GM19035 (cell line): ENCODE measurements at regions not wholly inside any gene's neighbourhood (a gene's known extent, or its start where the extent isn't known, plus 50 kb on each side); places are given as distances from the start of the nearest gene placed in this dataset.
A peak's percentile ranks its signal among the peaks of the same experiment; 100 is the strongest.

Experiments used
- ATAC-seq: cut with Tn5 transposase; IDR thresholded peaks from one replicate; pipeline ENCODE4 v1.9.1; 2021; ENCODE audit not compliant: unreplicated experiment

DNA sequence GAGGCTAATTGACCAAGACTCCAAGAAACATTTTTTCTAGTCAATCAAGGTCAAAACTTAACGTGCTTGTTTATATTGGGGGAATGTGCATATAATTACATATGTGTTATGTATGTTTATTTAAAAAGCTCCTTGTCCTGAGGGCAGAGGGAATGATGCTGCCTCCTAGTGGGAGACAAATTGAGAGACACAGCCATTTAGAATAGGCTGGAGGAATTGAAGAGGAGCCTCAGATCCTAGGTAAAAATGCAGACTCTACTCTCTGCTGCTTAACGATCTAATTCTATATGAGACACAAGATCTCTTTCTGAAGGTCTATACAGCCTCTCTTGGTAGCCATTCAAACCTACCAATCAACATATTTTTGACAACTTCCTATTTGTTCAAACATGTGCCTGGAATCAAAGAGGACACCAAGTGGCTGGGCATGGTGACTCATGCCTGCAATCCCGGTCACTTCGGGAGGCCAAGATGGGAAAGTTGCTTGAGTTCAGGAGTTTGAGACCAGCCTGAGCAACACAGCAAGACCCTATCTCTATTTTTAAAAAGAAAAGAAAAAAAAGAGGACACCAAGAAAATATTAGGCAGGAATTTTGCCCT, 136.6 kb upstream of the ZNF648 start:
- ATAC-seq, result no peak

DNA sequence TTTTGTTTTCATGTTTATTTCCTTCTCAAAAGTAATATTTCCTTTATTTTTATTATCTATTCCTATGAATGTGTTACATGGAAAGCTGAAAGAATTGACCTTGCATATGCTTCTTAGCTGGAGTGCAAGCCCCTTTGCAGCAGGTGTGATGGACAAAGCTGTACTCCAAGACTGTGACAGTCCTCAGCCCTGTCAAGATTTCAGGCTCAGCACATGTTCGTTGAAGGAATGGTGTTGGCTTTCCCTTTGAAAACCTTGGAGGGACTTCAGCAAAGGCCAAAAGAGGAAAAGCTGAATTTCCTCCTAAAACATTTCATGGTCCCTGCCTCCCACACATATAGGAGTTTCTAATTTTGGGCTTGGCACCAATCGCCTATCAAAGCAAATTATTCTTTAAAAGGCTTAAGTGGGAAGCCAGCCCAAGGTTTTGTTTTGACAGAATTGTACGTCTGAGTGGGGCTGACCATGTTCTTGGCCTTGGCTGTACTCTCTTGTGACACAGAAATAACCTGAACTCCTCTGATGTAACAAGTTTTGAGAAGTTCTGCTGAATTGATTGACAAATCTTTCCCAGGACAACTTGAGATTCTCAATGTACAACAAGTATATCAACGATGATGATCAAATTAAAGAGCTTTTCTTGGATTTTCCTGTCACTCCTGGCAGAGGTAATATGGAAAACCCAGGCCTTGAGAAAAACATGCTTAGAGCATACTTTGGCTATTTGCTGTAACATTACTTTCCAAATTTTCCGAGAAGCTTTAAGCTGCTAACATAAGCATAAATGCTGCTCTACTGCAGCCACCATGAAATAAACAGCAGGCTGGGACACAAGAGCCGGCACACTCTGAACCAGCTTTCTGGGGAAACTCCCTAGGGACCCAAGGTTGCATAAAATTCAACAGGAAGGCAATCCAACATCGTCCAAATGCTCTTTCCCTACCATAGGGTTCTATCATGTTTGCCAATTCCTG, 135.7 kb upstream of the ZNF648 start:
- no peak for ATAC-seq

DNA sequence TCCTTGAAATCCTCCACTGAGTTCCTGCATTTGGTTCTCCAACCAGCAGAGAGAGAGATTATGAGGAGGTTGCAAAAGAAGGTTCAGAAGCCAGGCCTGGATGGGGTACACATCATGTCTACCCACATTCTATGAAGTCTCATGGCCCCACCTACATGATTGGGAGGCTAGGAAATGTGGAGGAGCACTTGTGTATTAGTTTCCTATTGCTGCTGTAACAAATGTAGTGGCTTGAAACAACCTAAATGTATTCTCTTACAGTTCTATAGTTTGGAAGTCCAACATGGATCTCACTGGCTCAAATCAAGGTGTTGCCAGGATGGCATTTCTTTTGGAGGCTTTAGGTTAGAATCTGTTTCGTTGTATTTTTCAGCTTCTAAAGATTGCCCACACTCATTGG, 134.2 kb upstream of the ZNF648 start:
- no peak for ATAC-seq

DNA sequence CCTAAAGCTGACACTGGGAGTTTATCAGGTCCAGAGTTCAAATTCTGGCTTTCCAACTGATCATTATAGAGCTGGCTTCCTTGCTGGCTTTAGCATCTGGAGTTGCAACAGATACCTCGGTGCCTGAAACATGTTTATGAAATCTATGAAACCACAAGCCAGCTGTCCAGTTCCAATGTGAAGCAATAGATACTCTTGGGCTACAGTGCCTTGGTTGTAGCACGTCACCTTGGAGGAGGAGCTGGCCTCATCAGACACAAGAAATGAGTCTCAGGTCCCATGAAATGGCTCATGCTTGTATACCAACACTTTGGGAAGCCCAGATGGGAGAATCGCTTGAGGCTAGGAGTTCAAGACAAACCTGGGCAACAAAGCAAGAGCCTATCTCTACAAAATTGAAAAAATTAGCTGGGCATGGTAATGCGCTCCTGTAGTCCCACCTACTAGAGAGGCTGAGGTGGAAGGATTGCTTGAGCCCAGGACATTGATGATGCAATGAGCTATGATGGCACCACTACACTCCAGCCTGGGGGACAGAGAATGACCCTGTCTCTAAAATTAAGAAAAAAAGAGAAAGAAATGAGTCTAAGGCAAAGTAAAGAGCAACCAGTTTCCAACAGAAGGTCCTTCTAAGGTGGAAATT, 132.5 kb upstream of the ZNF648 start:
- no peak for ATAC-seq

DNA sequence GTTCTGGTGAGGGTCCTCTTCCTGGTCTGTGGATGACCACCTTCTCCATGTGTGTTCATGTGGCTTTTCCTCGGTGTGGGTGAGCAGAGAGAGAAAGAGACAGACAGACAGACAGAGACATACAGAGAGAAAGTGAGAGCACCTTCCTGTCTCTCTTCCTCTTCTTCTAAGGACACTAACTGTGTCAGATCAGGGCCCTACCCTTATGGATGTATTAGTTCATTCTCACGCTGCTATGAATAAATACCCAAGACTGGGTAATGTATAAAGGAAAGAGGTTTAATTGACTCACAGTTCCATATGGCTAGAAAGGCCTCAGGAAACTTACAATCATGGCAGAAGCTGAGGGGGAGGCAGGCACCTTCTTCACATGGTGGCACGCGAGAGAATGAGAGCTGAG, 131.5 kb upstream of the ZNF648 start:
- no peak for ATAC-seq

DNA sequence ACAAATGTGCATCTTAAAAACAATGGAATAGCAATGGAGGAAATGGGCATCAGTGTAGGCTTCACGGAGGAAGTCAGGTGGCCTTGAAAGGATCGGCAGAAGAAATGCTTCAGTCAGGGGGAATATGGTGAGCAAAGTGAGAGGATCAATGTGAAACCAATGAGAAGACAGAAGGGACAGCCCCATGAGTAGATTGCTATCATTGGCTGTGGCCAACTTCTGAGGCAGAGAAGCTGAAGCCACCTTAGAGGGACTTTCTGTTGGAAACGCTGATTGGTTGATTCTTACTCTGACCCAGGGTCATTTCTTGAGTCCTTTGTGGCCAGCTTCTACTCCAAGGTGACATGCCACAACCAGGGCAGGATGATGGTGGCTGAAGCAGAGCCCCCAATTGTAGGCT, 130.7 kb upstream of the ZNF648 start:
- ATAC-seq, result no peak

DNA sequence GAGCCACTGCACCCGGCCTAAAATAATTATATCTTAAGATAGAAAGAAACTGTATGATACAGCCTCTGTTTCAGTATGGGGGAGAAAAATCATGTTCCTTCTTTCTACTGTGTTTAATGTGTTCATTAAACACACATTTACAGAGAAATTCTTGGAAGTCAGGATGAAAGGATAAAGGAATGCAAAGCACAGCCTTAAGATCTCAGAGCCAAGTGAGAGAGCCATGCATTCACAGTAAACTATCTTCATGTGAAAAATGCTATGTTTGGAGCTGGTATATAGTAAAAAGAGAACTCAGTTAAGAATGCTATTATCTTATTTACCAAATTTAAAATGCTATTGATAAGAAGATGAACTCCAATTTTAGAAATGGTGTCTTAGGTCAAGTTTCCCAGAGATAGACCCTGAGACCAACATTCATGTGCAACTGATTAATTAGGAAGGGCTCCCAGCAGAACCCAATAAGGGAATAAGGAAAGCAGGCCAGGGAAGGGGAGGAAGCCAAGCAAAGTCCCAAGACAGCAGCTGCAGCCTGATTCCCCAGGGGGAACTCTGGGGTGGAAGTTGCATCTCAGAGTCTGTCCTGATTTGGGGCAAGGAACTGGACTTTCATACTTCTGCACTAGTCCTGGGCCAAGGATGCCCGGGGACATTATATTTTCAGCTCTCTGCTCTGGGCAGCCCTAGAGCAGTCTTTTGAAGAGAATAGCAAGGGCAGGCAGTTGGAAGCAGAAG, 130.0 kb upstream of the ZNF648 start:
- ATAC-seq, result no peak

DNA sequence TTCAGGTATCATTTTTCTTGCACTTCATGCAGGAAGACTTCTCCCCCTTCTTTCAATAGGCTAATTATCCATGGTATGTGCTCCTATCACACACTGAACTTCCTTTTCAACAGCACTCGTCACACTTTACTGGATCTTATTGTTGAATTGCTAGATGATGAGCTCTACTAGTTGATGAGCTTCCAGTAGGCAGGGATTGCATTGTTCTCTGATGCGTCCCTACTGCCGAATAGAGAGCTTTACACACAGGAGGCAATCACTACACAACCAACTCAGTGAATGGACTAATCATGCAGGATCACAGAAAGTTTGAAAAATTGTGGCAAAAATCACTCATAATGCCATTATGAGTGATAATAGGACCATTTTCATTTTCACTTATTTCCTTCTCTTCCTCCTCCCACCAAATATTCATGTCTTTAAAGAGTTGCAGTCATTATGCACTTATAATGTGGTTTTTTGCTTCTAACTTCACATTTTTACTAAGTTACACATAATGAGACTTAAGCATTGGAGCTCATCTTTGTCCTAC, 128.1 kb upstream of the ZNF648 start:
- ATAC-seq, result no peak

DNA sequence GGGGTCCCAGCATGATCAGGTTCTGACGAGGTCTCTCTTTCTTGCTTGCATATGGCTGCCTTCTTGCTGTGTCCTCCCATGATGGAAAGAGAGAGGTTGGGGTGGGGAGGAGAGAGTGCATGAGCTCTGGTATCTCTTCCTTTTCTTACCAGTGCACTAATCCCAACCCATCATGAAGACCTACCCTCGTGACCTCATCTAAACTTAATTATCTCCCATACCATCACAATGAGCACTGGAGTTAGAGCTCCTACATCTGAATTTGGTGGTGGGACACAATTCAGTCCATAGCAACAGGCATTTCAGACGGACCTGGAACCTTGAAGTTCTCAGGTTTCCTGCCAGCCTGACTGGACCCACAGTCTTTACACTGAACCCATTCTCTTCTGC, 125.2 kb upstream of the ZNF648 start:
- no peak for ATAC-seq

DNA sequence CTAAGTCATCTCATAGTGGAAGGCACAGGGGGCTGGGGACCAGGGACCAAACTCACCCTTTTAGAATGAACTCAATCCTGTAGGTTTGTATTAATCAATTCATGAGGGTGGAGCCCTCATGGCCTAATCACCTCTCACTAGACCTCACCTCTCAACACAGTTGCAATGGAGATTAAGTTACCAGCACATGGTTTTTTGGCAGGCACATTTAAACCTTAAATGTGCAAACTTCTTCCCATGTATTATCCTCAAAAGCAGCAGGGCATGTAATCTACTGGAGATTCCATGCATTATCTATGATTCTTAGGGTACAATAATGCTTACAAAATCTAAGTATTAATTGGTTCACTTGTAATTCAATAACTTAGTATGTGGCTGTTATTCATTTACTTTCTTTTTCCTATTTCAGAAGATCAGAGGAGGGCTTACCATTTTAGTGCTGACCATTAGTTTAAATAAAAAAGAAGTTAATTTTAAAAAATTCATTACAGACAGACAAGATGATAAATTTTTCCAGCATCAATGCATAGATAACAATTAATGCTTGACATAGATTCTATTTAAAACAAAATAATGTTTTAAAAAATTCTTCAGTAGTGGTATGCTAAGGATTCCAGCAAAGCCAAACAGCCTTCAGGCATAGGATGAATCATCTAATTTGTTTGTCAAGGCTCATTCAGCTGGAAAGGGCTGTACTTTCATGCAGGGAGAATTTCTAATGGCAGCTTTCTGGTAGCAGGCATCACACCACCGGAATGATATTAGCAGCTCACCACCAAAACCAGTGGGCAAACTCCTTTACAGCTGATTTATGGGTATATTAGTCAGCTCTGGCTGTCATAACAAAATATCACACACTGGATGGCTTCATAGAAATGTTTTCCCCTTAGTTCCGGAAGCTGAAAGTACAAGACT, 124.6 kb upstream of the ZNF648 start:
- ATAC-seq, result no peak

DNA sequence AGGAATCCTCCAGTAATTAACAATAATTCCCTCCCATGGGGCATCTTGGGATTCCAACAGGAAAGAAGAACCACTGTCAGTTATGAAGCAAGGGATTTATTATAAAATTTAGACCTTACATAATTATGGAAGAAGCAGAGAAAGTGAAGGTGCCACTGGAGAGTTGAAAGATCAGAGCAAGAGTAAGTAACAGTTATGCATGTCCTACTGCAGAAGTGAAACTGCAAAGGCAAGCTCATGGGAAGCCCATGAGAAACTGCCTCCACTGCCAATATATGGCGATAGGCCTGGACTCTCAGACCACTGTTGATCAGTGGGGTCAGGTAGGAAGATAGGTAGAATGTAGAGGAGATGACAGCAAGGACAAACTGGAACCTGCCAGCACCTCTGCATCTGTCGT, 123.6 kb upstream of the ZNF648 start:
- ATAC-seq, result no peak

DNA sequence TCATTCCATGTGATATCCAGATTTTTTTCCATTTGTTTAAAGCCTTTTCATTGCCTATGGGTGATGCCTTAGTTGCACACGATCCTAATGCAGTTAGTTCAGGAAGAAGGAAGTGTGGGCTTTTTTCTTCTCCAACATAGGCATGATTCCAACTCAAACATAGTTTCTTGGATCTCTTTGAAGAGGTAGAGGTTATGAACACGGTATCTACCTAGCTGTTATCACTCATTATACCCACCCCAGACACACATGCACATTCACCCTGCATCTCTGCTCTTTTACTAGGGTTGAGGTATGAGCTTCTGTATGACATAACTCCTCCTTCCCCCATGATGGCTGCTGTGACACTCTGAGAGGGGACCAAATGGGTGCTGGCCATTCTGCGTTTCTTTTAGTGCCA, 122.1 kb upstream of the ZNF648 start:
- ATAC-seq, result no peak

DNA sequence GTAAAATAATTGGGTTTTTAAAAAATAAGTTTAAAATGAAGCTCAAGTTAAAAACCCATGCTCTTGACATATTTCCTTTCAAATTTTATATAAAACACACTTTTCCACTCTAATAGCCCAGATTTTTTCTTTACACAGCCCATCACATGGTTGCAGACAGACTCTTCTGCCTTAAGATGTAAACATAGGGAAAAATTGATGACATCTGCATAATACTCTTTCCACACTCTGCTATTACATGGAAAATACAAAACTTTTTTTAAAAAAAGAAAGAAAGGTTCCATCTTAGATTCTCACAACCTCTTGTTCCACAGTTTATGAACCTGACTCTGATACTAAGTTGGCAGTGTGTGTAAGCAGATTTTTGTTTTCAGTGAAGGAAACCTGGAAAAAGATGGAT, 120.8 kb upstream of the ZNF648 start:
- ATAC-seq, result no peak

DNA sequence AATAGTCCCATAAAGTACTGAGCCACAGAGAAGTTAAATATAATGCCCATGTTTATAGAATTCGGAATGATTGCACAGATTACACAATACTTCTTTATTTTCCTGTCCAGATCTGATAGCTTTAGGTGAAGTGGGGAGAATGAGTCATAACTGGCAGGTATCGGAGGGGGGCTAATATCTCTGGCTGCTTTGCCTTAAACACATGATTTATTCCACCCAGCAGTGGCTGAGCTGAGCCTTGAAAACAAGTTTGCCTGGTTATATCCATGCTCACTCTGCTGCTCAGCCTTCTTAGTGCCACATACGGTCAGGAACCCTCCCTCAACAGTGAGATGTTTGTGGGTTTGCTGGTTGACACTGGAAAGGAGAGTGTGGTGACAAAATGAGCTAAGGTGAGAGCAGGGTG, 119.7 kb upstream of the ZNF648 start:
- ATAC-seq, result no peak

DNA sequence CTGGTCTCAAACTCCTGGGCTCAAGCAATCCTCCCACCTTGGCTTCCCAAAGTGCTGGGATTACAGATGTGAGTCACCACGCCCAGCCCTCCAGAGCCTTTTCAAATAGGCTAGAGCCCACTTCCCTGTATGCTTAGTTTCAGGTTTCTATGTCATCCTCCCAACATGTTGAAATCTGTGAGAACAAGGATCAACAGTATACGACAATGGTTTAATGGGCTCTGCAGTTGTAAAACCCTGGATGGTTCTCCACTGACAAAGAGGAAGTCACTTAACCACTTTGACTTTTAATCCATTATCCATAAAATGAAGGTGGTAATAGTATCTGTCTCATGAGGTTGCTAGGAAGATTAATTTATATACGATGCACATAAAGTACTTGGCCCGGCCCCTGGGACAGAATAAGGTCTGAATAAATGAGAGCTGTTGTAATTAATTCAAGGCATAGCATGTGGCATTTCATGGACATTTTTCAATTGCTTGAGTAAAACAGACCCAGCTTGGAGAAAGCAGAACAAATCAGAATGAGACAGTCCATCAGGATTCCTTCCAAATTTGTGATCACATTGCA, 113.9 kb upstream of the ZNF648 start:
- ATAC-seq, result no peak

DNA sequence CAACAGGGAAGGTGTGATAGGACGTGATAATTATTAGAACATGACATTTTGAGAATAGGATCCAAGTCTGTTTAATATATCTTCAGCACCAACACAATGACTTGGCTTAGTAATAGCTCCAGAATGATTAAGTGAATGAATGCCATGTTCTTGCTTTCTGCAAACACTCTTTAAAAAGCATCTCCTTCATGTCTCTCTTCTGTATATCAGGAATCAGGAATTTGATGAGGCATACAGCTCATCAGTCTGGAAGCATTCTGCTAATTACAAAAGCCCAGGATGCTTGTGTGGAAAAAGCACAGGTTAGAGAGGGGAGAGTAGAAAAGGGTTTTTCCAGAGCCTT, 113.0 kb upstream of the ZNF648 start:
- ATAC-seq, result no peak

DNA sequence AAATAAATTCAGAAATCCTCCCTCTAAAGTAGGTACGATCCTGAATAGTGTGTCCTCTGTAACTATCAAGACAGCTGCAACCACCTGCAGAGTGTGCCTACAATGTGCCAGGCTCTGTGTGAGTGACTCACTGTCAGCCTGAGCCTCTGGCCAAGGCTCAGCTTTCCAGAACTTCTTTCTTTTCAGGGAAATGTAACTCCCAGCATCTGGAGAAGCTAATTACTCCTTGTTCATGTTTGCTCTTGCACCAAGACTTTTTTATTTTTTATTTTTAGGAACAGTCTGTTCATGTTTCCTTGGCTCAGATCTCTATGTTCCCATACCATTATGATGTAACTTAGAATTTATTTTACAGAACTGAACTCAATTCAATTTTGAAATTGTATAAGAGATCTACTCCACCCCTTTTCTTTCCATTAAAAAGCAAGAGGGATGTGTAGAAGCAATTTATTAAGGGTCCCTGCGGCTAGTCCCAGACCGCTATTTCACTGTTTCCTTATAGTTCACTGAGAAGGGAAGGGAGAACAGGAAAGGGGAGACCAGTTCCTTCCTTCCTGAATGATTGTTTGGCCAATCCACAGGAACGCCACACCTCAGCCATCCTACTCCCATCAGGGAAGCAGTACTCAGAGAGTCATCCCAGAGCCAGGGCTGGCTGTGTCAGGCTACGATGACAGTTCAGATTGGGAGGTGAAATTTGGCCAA, 112.4 kb upstream of the ZNF648 start:
- no peak for ATAC-seq

DNA sequence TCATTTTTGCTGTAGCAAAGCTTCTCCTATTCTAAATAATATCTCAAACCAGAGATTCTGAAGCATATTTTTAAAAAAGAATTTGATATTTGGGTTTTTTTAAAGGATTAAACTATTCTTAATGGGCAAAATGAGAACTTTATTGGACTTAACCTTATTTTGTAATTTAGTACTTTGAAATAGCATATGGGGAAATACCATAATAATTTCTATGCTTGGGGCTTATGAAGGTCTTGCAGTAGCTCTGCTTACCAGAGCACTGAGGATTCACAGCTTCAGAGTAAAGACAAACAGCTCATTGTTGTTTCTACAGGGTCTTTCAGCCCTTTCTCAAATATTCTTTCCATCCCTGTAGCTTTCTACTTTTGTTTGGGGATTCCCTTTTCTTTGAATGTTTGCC, 111.2 kb upstream of the ZNF648 start:
- no peak for ATAC-seq

DNA sequence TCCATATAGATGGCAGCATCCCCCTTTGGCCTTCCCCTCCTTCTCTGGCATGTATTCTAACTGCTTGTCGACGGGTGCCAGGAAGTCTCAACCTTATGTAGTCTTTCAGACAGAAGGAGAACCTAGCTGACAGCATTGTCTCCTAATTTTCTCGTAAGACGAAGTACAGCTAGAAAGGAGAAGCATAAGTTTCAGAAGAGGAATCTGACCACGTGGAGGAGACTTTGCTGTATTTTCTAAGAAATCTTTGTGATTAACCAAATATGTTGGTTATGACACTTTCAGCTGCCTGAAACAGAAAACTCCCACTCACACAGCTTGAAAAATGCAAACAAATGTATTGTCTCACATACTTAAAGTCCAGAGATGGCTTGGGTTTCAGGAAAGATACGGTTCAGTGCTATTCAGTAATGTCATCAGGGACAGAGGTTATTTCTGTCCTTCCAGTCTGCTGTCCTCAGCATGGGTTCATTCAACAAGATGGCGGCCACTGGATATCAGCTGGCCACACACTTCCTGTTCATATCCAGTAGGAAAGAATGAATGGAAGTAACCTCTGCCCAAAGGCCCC, 109.5 kb upstream of the ZNF648 start:
- peak; percentile 49 for ATAC-seq
